KMS-11 (cell line): ENCODE measurements at regions not wholly inside any gene's neighbourhood (a gene's known extent, or its start where the extent isn't known, plus 50 kb on each side); places are given as distances from the start of the nearest gene placed in this dataset.
"Not testable (repeated sequence)": the region's sequence is repeated elsewhere in the genome, so short reads cannot be mapped to it uniquely, and the experiment has no call there.

ENCODE experiments used
- H2AFZ ChIP-seq: fragments of 200-600 bp; sonication (generic); 2 replicates; pipeline ENCODE4 v1.6.1; 2016; ENCODE audit warnings: antibody characterized with exemption, mixed run types, low read depth
- H3K27ac ChIP-seq: fragments of 200-600 bp; sonication (generic); 2 replicates; pipeline ENCODE4 v1.6.1; 2016; ENCODE audit warnings: mild to moderate bottlenecking, mixed run types
- H3K27me3 ChIP-seq: fragments of 200-600 bp; sonication (generic); 2 replicates; pipeline ENCODE4 v1.6.1; 2017; ENCODE audit warnings: mild to moderate bottlenecking, low read depth, mixed run types, moderate library complexity; ENCODE audit not compliant: insufficient read depth
- H3K36me3 ChIP-seq: fragments of 200-600 bp; sonication (generic); 2 replicates; pipeline ENCODE4 v1.6.1; 2017; ENCODE audit warnings: mild to moderate bottlenecking, mixed run types; ENCODE audit not compliant: insufficient read depth
- H3K4me1 ChIP-seq: fragments of 200-600 bp; sonication (generic); 2 replicates; pipeline ENCODE4 v1.6.1; 2016; ENCODE audit warnings: mild to moderate bottlenecking, low read depth, mixed run types; ENCODE audit not compliant: poor library complexity, severe bottlenecking
- H3K4me2 ChIP-seq: fragments of 200-600 bp; sonication (generic); 2 replicates; pipeline ENCODE4 v1.7.0; 2016; ENCODE audit warnings: mild to moderate bottlenecking, mixed run types
- H3K4me3 ChIP-seq: fragments of 200-600 bp; sonication (generic); IDR thresholded peaks from 2 replicates; pipeline ENCODE4 v1.6.1; 2017; ENCODE audit warnings: low read depth, low read length, mixed read lengths; ENCODE audit not compliant: insufficient read depth
- H3K79me2 ChIP-seq: fragments of 200-600 bp; sonication (generic); 2 replicates; pipeline ENCODE4 v1.6.1; 2016; ENCODE audit warnings: low read depth, mixed run types; ENCODE audit not compliant: insufficient read depth
- H3K9ac ChIP-seq: fragments of 200-600 bp; sonication (generic); 2 replicates; pipeline ENCODE4 v1.6.1; 2016; ENCODE audit warnings: mild to moderate bottlenecking, mixed run types
- H4K20me1 ChIP-seq: fragments of 200-600 bp; sonication (generic); 2 replicates; pipeline ENCODE4 v1.6.1; 2016; ENCODE audit warnings: mild to moderate bottlenecking, mixed run types; ENCODE audit not compliant: insufficient read depth
- TF ChIP-seq, protein P1 (sequence below): fragments of 200-600 bp; sonication (generic); conservative IDR thresholded peaks from 2 replicates; pipeline ENCODE4 v1.6.1; 2017; ENCODE audit warnings: low read depth, mild to moderate bottlenecking, antibody characterized with exemption, low read length, moderate library complexity, mixed read lengths

DNA sequence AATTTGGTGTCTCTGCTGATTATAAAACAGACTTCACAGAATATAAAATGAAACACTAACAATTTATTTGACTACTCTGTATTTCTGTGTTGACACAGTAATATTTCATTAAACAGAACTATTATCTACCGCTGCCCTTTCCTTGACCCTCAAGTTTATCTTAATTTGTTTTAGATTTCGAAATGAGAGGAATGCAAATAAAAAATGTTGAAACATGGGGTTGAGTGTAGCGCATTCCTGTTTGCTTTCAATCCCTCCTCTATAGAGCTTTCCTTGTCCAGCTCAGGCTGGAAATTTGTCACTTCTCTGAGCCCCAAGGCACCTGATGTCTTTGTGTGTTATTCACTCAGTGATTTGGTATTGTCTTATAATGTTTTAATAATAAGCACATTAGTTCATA lies 550.2 kb downstream of the ZBBX start:
- H2AFZ ChIP-seq, result no peak overlapping the region
- H3K4me1 ChIP-seq, result no peaks in the 10 kb centered on the region
- H3K4me2 ChIP-seq, result no peak overlapping the region
- H3K27me3 ChIP-seq, result no peaks in the 10 kb centered on the region
- TF ChIP-seq, protein P1, sequence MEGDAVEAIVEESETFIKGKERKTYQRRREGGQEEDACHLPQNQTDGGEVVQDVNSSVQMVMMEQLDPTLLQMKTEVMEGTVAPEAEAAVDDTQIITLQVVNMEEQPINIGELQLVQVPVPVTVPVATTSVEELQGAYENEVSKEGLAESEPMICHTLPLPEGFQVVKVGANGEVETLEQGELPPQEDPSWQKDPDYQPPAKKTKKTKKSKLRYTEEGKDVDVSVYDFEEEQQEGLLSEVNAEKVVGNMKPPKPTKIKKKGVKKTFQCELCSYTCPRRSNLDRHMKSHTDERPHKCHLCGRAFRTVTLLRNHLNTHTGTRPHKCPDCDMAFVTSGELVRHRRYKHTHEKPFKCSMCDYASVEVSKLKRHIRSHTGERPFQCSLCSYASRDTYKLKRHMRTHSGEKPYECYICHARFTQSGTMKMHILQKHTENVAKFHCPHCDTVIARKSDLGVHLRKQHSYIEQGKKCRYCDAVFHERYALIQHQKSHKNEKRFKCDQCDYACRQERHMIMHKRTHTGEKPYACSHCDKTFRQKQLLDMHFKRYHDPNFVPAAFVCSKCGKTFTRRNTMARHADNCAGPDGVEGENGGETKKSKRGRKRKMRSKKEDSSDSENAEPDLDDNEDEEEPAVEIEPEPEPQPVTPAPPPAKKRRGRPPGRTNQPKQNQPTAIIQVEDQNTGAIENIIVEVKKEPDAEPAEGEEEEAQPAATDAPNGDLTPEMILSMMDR, result no peak
- no peaks in the 10 kb centered on the region for H3K36me3 ChIP-seq
- H3K9ac ChIP-seq, result no peak overlapping the region
- H4K20me1 ChIP-seq, result no peaks in the 10 kb centered on the region
- no peak overlapping the region for H3K4me3 ChIP-seq
- H3K27ac ChIP-seq, result no peak overlapping the region
- no peaks in the 10 kb centered on the region for H3K79me2 ChIP-seq

DNA sequence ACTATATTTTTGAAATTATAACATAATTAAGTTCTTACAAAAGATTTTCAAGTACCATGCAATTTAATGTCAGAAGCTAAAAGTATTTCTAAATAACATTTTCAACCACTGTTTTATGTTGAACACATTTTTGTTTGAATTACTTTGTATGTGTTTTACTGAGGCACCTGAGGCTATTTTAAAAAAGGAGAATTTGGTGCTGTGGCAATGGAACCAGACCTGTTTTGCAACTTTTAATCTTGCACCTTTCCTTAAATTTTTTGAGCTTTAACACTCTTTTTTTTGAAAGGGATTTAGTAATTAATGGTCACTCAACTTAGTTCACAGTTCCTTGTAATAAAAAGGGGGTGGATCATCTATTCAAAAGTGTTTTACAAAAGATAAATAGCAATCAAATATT lies 561.6 kb downstream of the ZBBX start:
- H3K9ac ChIP-seq, result no peak overlapping the region
- no peaks in the 10 kb centered on the region for H3K36me3 ChIP-seq
- no peak overlapping the region for H3K4me3 ChIP-seq
- TF ChIP-seq, protein P1, result no peak
- no peaks in the 10 kb centered on the region for H3K4me1 ChIP-seq
- no peaks in the 10 kb centered on the region for H4K20me1 ChIP-seq
- no peaks in the 10 kb centered on the region for H3K79me2 ChIP-seq
- no peak overlapping the region for H2AFZ ChIP-seq
- H3K4me2 ChIP-seq, result no peak overlapping the region
- H3K27me3 ChIP-seq, result no peaks in the 10 kb centered on the region
- H3K27ac ChIP-seq, result no peak overlapping the region

DNA sequence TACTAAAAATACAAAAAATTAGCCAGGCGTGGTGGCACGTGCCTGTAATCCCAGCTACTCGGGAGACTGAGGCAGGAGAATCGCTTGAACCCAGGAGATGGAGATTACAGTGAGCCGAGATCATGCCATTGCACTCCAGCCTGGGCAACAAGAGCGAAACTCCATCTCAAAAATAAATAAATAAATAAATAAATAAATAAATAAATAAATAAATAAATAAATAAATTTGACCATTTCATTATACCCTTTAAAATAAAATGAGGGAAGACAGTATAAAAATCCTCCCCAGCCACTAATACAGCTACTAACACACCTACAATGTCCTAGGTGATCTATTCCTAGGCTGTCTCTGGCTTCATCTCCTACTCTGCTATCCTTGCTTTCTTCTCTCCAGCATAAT lies 562.8 kb downstream of the ZBBX start:
- not testable (repeated sequence) for H3K79me2 ChIP-seq, H3K36me3 ChIP-seq, H3K9ac ChIP-seq

DNA sequence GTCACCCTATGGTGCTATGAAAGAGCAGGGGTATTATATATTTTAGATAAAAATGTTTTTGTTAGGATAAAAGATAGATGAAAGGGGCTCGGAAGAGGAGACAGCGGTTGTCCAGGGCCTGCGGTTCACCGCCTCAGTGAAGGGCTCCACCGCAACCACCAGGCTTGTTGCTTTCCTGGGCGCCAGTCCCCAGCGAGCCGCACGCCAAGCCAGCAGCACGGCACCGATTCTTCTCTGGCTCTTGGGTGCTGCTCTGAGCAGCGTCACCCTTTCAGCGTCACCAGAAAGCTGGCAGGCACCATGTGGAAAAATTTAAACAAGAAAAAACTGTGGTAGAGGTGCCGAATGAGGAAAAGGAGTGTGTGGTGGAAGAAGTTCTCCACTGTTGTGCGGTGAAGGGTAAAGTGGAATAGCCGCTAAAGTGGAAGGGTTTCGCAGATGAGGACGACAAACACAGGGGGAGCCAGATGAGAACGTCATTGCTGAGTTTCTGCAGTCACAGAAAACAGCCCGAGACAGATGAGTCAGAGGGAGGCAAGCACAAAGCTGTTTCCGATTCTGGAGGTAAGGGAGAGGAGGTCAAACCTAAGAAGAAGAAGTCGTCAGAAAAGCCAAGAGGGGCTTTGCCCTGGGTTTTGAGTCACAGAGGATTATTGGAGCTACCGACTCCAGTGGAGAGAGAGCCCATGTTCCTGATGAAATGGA lies 569.2 kb downstream of the ZBBX start:
- Histone ChIP-seq H3K4me2 (no peak overlapping the region), H3K4me3 (no peak overlapping the region), H3K27ac (no peak overlapping the region), H2AFZ (no peak overlapping the region), H4K20me1 (no peaks in the 10 kb centered on the region), H3K9ac (no peak overlapping the region), H3K27me3 (no peaks in the 10 kb centered on the region), H3K79me2 (no peaks in the 10 kb centered on the region), H3K36me3 (no peaks in the 10 kb centered on the region), H3K4me1 (no peaks in the 10 kb centered on the region)
- TF ChIP-seq, protein P1, result no peak

More for the DNA sequence above, 562.8 kb downstream of the ZBBX start:
- not testable (repeated sequence) for H3K4me1 ChIP-seq, H3K27me3 ChIP-seq, H3K4me2 ChIP-seq, H2AFZ ChIP-seq, H3K4me3 ChIP-seq, H4K20me1 ChIP-seq, H3K27ac ChIP-seq

DNA sequence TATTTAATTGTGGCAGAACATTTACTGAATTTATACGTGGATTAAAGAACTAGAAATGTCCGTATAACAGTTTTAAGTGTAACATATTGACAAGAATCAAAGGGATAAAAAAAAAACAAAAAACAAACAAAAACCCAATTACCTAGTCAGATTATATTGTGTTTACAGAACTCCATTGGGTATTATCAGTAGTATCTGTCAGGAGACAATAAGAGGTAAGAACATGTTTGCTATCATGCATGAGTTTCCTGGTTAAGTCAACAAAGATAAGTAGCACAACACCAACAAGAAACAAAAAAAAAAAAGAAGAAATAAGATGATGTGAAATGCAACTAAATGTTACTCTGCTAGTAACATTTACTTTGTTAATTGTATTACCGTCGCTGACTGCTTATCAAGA lies 570.6 kb downstream of the ZBBX start:
- Histone ChIP-seq H3K4me3 (no peak overlapping the region), H3K36me3 (no peaks in the 10 kb centered on the region), H4K20me1 (no peaks in the 10 kb centered on the region), H3K79me2 (no peaks in the 10 kb centered on the region), H3K9ac (no peak overlapping the region), H3K4me1 (no peaks in the 10 kb centered on the region), H3K4me2 (no peak overlapping the region), H3K27ac (no peak overlapping the region), H3K27me3 (no peaks in the 10 kb centered on the region), H2AFZ (no peak overlapping the region)
- TF ChIP-seq, protein P1, result no peak
